ENCODE measurements at regions not wholly inside any gene's neighbourhood (a gene's known extent, or its start where the extent isn't known, plus 50 kb on each side); places are given as distances from the start of the nearest gene placed in this dataset.
"Not testable (repeated sequence)": the region's sequence is repeated elsewhere in the genome, so short reads cannot be mapped to it uniquely, and the experiment has no call there.

- no peak for DNase-seq (ENCODE audit: low read depth)
- no peak overlapping the region for H3K4me3 ChIP-seq (ENCODE audit: low read depth, low read length)
- no peak for TF ChIP-seq CTCF (conservative IDR thresholded peaks at IDR 0.05; ENCODE audit: low read depth, low read length)
These were observed 144.7 kb upstream of the TMPRSS15 start for GRCh38 chr21:18548249-18548648.

GRCh38 chr21:18549214-18549905, 145.8 kb upstream of the TMPRSS15 start:
- H3K4me3 ChIP-seq (ENCODE audit: low read depth, low read length): no peak overlapping the region
- DNase-seq (ENCODE audit: low read depth): no peak
- TF ChIP-seq CTCF (conservative IDR thresholded peaks at IDR 0.05; ENCODE audit: low read depth, low read length): no peak

GRCh38 chr21:18550361-18550760, 146.8 kb upstream of the TMPRSS15 start:
- no peak overlapping the region for H3K4me3 ChIP-seq (ENCODE audit: low read depth, low read length)
- no peak for TF ChIP-seq CTCF (conservative IDR thresholded peaks at IDR 0.05; ENCODE audit: low read depth, low read length)
- no peak for DNase-seq (ENCODE audit: low read depth)

GRCh38 chr21:18553786-18554185, 150.2 kb upstream of the TMPRSS15 start:
- no peak for DNase-seq (ENCODE audit: low read depth)

GRCh38 chr21:18567770-18568169, 164.2 kb upstream of the TMPRSS15 start:
- not testable (repeated sequence) for H3K4me3 ChIP-seq (ENCODE audit: low read depth, low read length); DNase-seq (ENCODE audit: low read depth)

More at GRCh38 chr21:18553786-18554185, 150.2 kb upstream of the TMPRSS15 start:
- TF ChIP-seq CTCF (conservative IDR thresholded peaks at IDR 0.05; ENCODE audit: low read depth, low read length): no peak
- no peak overlapping the region for H3K4me3 ChIP-seq (ENCODE audit: low read depth, low read length)

- no peak for DNase-seq (ENCODE audit: low read depth)
- H3K4me3 ChIP-seq (ENCODE audit: low read depth, low read length): no peak overlapping the region
- TF ChIP-seq CTCF (conservative IDR thresholded peaks at IDR 0.05; ENCODE audit: low read depth, low read length): no peak
These were observed 184.5 kb upstream of the TMPRSS15 start for GRCh38 chr21:18588001-18588662.

- no peak for DNase-seq (ENCODE audit: low read depth)
- no peak for TF ChIP-seq CTCF (conservative IDR thresholded peaks at IDR 0.05; ENCODE audit: low read depth, low read length)
- no peak overlapping the region for H3K4me3 ChIP-seq (ENCODE audit: low read depth, low read length)
These were observed 197.6 kb upstream of the TMPRSS15 start for GRCh38 chr21:18601146-18601545.

Measured in epithelial cell of proximal tubule (primary cell).